PC-9 (cell line): ENCODE measurements at regions not wholly inside any gene's neighbourhood (a gene's known extent, or its start where the extent isn't known, plus 50 kb on each side); places are given as distances from the start of the nearest gene placed in this dataset.

Experiments used
- BruUV-seq: library from RNA; stranded (reverse); fragments of 400-500 nt; replicated peaks from 2 replicates; lab custom pipeline; 2021; lab: Mats Ljungman, UMichigan
- CTCF ChIA-PET: fragments of 300-600 bp; sonication (Branson Sonifier 250); formaldehyde crosslinking; loops from one replicate; lab custom pipeline; 2022; ENCODE audit warnings: antibody characterized with exemption; lab: Charles Lee
- POLR2A ChIA-PET: fragments of 300-600 bp; sonication (Branson Sonifier 250); formaldehyde crosslinking; loops from one replicate; lab custom pipeline; 2022; ENCODE audit warnings: antibody characterized with exemption; ENCODE audit not compliant: unreplicated experiment; lab: Charles Lee
- DNase-seq, 2 experiments: peaks; one replicate each; pipeline versions ENCODE4 v3.0.0 to v3.0.0-alpha.2; 2015 to 2022; ENCODE audit warnings: mixed read lengths in 1 of 2
- H2AFZ ChIP-seq: fragments of 200-600 bp; sonication (generic); 2 replicates; pipeline ENCODE4 v1.8.1; 2017; ENCODE audit warnings: antibody characterized with exemption
- H3F3A ChIP-seq: fragments of 200-600 bp; sonication (generic); 2 replicates; pipeline ENCODE4 v1.8.1; 2017; ENCODE audit warnings: antibody characterized with exemption, mild to moderate bottlenecking, low read depth; ENCODE audit not compliant: insufficient read depth
- H3K27ac ChIP-seq: fragments of 200-600 bp; sonication (generic); 2 replicates; pipeline ENCODE4 v1.6.1; 2016; ENCODE audit warnings: mixed run types
- H3K27me3 ChIP-seq: fragments of 200-600 bp; sonication (generic); 2 replicates; pipeline ENCODE4 v1.6.1; 2016; ENCODE audit warnings: low read depth, mixed run types; ENCODE audit not compliant: insufficient read depth
- H3K36me3 ChIP-seq: fragments of 200-600 bp; sonication (generic); 2 replicates; pipeline ENCODE4 v1.6.1; 2016; ENCODE audit warnings: low read depth, mixed run types
- H3K4me1 ChIP-seq: fragments of 200-600 bp; sonication (generic); replicated peaks from 2 replicates; pipeline ENCODE4 v1.6.1; 2016; ENCODE audit warnings: mixed run types; ENCODE audit not compliant: insufficient read depth
- H3K4me2 ChIP-seq: fragments of 200-600 bp; sonication (generic); 2 replicates; pipeline ENCODE4 v1.6.1; 2017; ENCODE audit warnings: mixed run types
- H3K4me3 ChIP-seq: fragments of 200-600 bp; sonication (generic); 2 replicates; pipeline ENCODE4 v1.6.1; 2016; ENCODE audit warnings: mixed run types
- H3K79me2 ChIP-seq: fragments of 200-600 bp; sonication (generic); 2 replicates; pipeline ENCODE4 v1.6.1; 2017; ENCODE audit warnings: low read depth, mixed run types
- H3K9me2 ChIP-seq: fragments of 200-600 bp; sonication (generic); 2 replicates; pipeline ENCODE4 v1.8.1; 2017; ENCODE audit warnings: mild to moderate bottlenecking; ENCODE audit not compliant: insufficient read depth
- H3K9me3 ChIP-seq: fragments of 200-600 bp; sonication (generic); 2 replicates; pipeline ENCODE4 v1.8.1; 2016; ENCODE audit warnings: low read depth; ENCODE audit not compliant: insufficient read depth
- H4K20me1 ChIP-seq: fragments of 200-600 bp; sonication (generic); 2 replicates; pipeline ENCODE4 v1.8.1; 2017; ENCODE audit not compliant: insufficient read depth
- CTCF ChIP-seq: fragments of 200-600 bp; sonication (generic); conservative IDR thresholded peaks from 2 replicates; pipeline ENCODE4 v1.6.1; 2017; ENCODE audit warnings: mixed run types, antibody characterized with exemption, mild to moderate bottlenecking, moderate library complexity
- EZH2 ChIP-seq: fragments of 200-600 bp; sonication (generic); IDR thresholded peaks from 2 replicates; pipeline ENCODE4 v1.8.0; 2017; ENCODE audit warnings: antibody characterized with exemption, low read depth
- intact Hi-C: fragments of 100-400 bp; cut with micrococcal nuclease; formaldehyde crosslinking; loops from one replicate; pipeline ENCODE4 v1.10.0; 2022; ENCODE audit not compliant: unreplicated experiment

- H3K27me3 ChIP-seq, result no peaks in the 10 kb centered on the region
- intact Hi-C loops, result no loop called here
- H3K9me2 ChIP-seq, result no peaks in the 10 kb centered on the region
- no TSS peak for BruUV-seq
- H3K27ac ChIP-seq, result no peak overlapping the region
- H3K4me3 ChIP-seq, result no peak overlapping the region
- H2AFZ ChIP-seq, result no peak overlapping the region
- no peaks in the 10 kb centered on the region for H3K36me3 ChIP-seq
- no peaks in the 10 kb centered on the region for H3K79me2 ChIP-seq
- DNase-seq, result no peak
- H4K20me1 ChIP-seq, result no peaks in the 10 kb centered on the region
- H3K9me3 ChIP-seq, result no peaks in the 10 kb centered on the region
- POLR2A ChIA-PET, result no interaction called here
- peak overlapping the region; percentile 42 for H3K4me2 ChIP-seq
- no peaks in the 10 kb centered on the region for H3K4me1 ChIP-seq
- CTCF ChIA-PET, result no interaction called here
- no peaks in the 10 kb centered on the region for H3F3A ChIP-seq
- no peak for TF ChIP-seq EZH2
- TF ChIP-seq CTCF, result no peak
Observed at GRCh38 chrX:42247241-42247640, 323.9 kb upstream of the CASK start.

GRCh38 chrX:42246814-42247213 lies 323.5 kb upstream of the CASK start:
- TF ChIP-seq EZH2 (no peak), CTCF (no peak)
- DNase-seq, result peak in 1 of 2 experiments; percentile 63
- intact Hi-C loops, result no loop called here
- H3K9me3 ChIP-seq, result no peaks in the 10 kb centered on the region
- ChIA-PET POLR2A (no interaction called here), CTCF (no interaction called here)
- no peaks in the 10 kb centered on the region for H3K79me2 ChIP-seq
- H3K27ac ChIP-seq, result no peak overlapping the region
- no peaks in the 10 kb centered on the region for H3K4me1 ChIP-seq
- no peaks in the 10 kb centered on the region for H3F3A ChIP-seq
- H3K4me3 ChIP-seq, result no peak overlapping the region
- no peaks in the 10 kb centered on the region for H3K9me2 ChIP-seq
- no peaks in the 10 kb centered on the region for H4K20me1 ChIP-seq
- peak overlapping the region; percentile 42 for H3K4me2 ChIP-seq
- BruUV-seq, result no TSS peak
- H3K27me3 ChIP-seq, result no peaks in the 10 kb centered on the region
- no peak overlapping the region for H2AFZ ChIP-seq
- no peaks in the 10 kb centered on the region for H3K36me3 ChIP-seq

- no peak overlapping the region for H3K4me2 ChIP-seq
- POLR2A ChIA-PET, result no interaction called here
Observed at GRCh38 chrX:42242004-42242403, 318.6 kb upstream of the CASK start.

More at GRCh38 chrX:42242004-42242403, 318.6 kb upstream of the CASK start:
- no TSS peak for BruUV-seq
- no peak overlapping the region for H3K27ac ChIP-seq
- no peak for DNase-seq
- no peaks in the 10 kb centered on the region for H3K36me3 ChIP-seq
- no peaks in the 10 kb centered on the region for H3K4me1 ChIP-seq
- no peak overlapping the region for H3K4me3 ChIP-seq
- H3K79me2 ChIP-seq, result no peaks in the 10 kb centered on the region
- CTCF ChIA-PET, result no interaction called here
- H3K9me2 ChIP-seq, result no peaks in the 10 kb centered on the region
- H3K9me3 ChIP-seq, result no peaks in the 10 kb centered on the region
- no peak for TF ChIP-seq CTCF
- TF ChIP-seq EZH2, result no peak
- no peak overlapping the region for H2AFZ ChIP-seq
- H3F3A ChIP-seq, result no peaks in the 10 kb centered on the region
- H4K20me1 ChIP-seq, result no peaks in the 10 kb centered on the region
- intact Hi-C loops, result no loop called here
- no peaks in the 10 kb centered on the region for H3K27me3 ChIP-seq
